GM19463 (cell line): ENCODE measurements at regions not wholly inside any gene's neighbourhood (a gene's known extent, or its start where the extent isn't known, plus 50 kb on each side); places are given as distances from the start of the nearest gene placed in this dataset.

ENCODE experiments used
- ATAC-seq: cut with Tn5 transposase; IDR thresholded peaks from one replicate; pipeline ENCODE4 v1.9.1; 2021; ENCODE audit warnings: mild to moderate bottlenecking, moderate library complexity; ENCODE audit not compliant: unreplicated experiment

GRCh38 chr2:41735476-41735875 is 312.3 kb upstream of the PKDCC start:
- no peak for ATAC-seq

- peak; percentile 88 for ATAC-seq
Observed at GRCh38 chr2:41736105-41736567, 311.7 kb upstream of the PKDCC start.

GRCh38 chr2:41736586-41736985 is 311.2 kb upstream of the PKDCC start:
- ATAC-seq: peak; percentile 26

- no peak for ATAC-seq
Observed at GRCh38 chr2:41737888-41738287, 309.9 kb upstream of the PKDCC start.

- ATAC-seq: peak; percentile 98
Observed at GRCh38 chr2:41741951-41742595, 305.7 kb upstream of the PKDCC start.

GRCh38 chr2:41743324-41743723 is 304.5 kb upstream of the PKDCC start:
- ATAC-seq: no peak

- ATAC-seq: no peak
Observed at GRCh38 chr2:41750829-41751228, 297.0 kb upstream of the PKDCC start.

GRCh38 chr2:41759880-41760279 is 287.9 kb upstream of the PKDCC start:
- no peak for ATAC-seq

- no peak for ATAC-seq
Observed at GRCh38 chr2:41763141-41763540, 284.7 kb upstream of the PKDCC start.

- no peak for ATAC-seq
Observed at GRCh38 chr2:41764131-41764530, 283.7 kb upstream of the PKDCC start.

GRCh38 chr2:41764919-41765318 is 282.9 kb upstream of the PKDCC start:
- no peak for ATAC-seq

- ATAC-seq: no peak
Observed at GRCh38 chr2:41768310-41768709, 279.5 kb upstream of the PKDCC start.

- no peak for ATAC-seq
Observed at GRCh38 chr2:41771710-41772109, 276.1 kb upstream of the PKDCC start.

- ATAC-seq: no peak
Observed at GRCh38 chr2:41772697-41773096, 275.1 kb upstream of the PKDCC start.

GRCh38 chr2:41774011-41774605 is 273.7 kb upstream of the PKDCC start:
- ATAC-seq: no peak

GRCh38 chr2:41775366-41776025 is 272.3 kb upstream of the PKDCC start:
- no peak for ATAC-seq

- no peak for ATAC-seq
Observed at GRCh38 chr2:41779888-41780287, 267.9 kb upstream of the PKDCC start.

GRCh38 chr2:41782306-41783158 is 265.3 kb upstream of the PKDCC start:
- no peak for ATAC-seq

GRCh38 chr2:41784496-41784895 is 263.3 kb upstream of the PKDCC start:
- no peak for ATAC-seq

- no peak for ATAC-seq
Observed at GRCh38 chr2:41785251-41786022, 262.4 kb upstream of the PKDCC start.

- no peak for ATAC-seq
Observed at GRCh38 chr2:41791523-41791922, 256.3 kb upstream of the PKDCC start.
